GM10266 (cell line): ENCODE measurements at regions not wholly inside any gene's neighbourhood (a gene's known extent, or its start where the extent isn't known, plus 50 kb on each side); places are given as distances from the start of the nearest gene placed in this dataset.

Experiments
- DNase-seq: peaks from one replicate; pipeline ENCODE4 v3.0.0; 2012; ENCODE audit errors: extremely low spot score
- TF ChIP-seq, protein P1 (sequence below): IDR thresholded peaks from 2 replicates; pipeline ENCODE4 v1.5.1; 2012; ENCODE audit warnings: mild to moderate bottlenecking, low read depth; ENCODE audit not compliant: control insufficient read depth, insufficient read depth; ENCODE audit errors: missing control alignments

DNA sequence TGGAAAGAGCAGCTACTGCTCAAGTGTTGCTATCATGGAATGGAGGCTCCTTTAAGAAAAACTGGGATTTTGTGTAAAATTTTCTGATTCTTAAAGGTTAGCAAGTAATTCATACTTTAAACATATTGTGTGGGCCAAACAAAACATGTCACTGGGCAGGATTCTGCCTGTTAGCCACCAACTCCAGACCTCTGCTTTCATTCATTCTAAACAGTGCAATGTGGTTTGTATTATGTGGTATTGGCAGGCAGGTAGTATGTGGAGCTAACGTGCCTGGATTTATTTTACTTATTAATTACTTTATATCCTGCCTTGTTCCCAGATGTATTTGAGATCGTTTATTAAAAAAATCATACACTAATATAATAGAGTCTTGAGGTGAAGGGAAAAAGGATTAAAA lies 1521.3 kb upstream of the ACVR2A start:
- no peak for DNase-seq
- TF ChIP-seq, protein P1, sequence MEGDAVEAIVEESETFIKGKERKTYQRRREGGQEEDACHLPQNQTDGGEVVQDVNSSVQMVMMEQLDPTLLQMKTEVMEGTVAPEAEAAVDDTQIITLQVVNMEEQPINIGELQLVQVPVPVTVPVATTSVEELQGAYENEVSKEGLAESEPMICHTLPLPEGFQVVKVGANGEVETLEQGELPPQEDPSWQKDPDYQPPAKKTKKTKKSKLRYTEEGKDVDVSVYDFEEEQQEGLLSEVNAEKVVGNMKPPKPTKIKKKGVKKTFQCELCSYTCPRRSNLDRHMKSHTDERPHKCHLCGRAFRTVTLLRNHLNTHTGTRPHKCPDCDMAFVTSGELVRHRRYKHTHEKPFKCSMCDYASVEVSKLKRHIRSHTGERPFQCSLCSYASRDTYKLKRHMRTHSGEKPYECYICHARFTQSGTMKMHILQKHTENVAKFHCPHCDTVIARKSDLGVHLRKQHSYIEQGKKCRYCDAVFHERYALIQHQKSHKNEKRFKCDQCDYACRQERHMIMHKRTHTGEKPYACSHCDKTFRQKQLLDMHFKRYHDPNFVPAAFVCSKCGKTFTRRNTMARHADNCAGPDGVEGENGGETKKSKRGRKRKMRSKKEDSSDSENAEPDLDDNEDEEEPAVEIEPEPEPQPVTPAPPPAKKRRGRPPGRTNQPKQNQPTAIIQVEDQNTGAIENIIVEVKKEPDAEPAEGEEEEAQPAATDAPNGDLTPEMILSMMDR, result no peak

DNA sequence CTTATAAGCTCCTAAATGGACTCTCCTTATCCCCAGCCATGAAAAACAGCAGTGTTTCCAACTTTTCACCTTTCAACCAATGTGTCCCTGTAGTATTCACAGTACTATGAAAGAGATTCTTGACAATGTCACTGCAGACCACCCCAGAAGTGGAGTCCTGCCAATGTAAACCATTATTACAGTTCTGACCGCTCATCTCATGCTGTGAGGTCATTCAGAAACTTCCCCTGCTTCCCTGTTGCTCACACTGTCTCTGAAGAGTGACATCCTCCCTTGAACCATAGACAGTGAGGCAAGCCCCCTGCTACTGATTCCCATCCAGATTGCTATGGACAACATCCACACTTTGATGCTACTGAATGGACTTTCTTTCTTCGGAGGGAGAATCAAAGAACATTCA lies 1523.7 kb upstream of the ACVR2A start:
- TF ChIP-seq, protein P1, result no peak
- DNase-seq, result no peak

DNA sequence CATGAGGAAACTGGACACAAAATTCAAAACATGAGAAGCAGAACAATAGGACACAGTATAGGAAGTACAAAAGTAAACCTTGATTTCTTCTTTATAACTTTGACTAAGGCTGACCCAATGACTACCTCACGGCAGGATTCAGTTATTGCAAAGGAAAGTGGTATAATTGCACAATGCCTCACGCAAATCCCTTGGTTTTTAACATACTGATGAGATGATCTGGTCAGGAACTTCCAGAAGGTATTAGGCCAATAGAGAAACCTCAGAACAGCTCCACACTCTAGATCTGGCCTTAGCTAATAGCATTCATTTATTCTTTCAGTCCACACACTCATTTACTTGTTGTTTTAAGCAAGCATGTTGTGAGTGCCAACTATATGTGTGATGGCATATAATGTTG lies 1526.9 kb upstream of the ACVR2A start:
- no peak for DNase-seq
- TF ChIP-seq, protein P1, result no peak

DNA sequence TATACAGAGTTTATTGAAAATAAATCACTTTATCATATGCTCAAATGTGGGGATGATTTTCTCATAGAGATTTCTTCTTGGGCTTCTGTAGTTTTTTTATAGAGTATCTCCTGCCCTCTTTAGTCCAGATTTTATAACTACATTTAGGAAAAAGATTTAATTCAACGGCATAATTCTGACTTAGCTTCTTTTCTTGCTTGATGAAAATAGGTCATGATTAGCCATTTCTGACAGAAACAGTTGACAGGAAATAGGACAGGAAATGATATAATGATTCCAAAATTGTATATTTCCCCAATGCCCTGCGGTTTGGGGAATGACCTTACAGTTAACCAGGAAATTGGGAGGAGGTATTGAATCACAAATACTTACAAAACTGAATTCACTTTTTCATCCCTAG lies 1531.9 kb upstream of the ACVR2A start:
- TF ChIP-seq, protein P1, result no peak
- no peak for DNase-seq

DNA sequence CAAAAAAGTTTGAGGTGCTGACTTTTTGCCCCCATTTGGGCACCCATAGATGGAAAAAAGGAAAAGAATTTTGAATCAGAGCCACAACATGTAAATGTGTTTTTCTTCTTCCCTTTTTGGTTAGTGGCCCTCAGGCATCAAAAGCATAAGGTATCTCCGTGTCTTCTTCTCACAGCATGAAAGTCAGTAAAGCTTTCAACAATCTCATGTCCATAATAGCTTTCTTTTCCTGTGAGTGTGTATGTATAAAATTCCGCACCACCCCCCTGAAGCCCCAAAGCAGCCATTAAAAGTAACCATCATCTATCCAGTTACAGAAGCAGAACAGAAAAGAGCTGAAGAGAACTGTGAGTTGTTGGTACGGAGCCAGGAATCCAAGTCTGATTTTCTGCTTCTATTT lies 1539.7 kb upstream of the ACVR2A start:
- DNase-seq, result no peak
- TF ChIP-seq, protein P1, result no peak

DNA sequence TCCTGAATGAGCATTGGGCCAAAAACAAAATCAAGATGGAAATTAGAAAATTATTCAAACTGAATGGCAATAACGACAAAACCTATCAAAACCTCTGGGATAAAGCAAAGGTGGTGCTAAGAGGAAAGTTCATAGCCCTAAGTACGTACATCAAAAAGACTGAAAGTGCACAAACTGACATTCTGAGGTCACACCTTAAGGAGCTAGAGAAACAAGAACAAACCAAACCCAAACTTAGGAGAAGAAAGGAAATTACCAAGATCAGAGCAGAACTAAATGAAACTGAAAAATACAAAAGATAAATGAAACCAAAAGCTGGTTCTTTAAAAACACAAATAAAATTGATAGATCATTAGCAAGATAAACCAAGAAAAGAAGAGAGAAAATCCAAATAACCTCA lies 1543.5 kb upstream of the ACVR2A start:
- TF ChIP-seq, protein P1, result no peak
- no peak for DNase-seq

DNA sequence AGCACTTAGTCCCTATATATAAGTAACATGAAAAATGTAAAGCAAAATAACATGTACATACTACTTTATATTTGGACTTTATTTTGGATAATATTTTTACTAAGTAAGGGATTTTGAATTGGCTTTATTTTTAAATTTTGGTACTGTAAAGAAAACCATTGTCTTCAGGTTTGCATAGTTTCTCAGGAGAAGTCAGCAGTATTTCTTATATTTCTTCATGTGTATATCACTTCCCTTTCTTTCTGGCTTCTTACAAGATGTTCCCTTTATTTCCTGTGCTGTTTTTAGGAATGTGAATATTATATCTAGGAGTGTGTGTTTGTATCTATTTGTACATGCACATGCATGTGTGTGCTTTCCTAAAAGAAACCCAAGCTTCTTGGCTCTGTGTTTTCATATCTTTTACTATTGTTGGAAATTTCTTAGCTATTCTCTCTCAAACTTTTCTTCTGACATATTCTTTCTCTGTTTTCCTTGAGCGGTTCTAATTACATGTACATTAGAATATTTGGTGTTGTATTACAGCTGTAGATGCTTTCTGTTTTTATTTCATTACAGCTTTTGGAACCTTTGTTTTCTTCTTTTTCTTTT lies 1549.7 kb upstream of the ACVR2A start:
- TF ChIP-seq, protein P1, result no peak
- DNase-seq, result no peak
